Activated CD4-positive, alpha-beta T cell treated with anti-CD3 and anti-CD28 coated beads, Interleukin-2, amount 50 U/mL, for 4 hours (primary cell): ENCODE measurements at regions not wholly inside any gene's neighbourhood (a gene's known extent, or its start where the extent isn't known, plus 50 kb on each side); places are given as distances from the start of the nearest gene placed in this dataset.
"Not testable (repeated sequence)": the region's sequence is repeated elsewhere in the genome, so short reads cannot be mapped to it uniquely, and the experiment has no call there.

Experiments used
- DNase-seq, 2 experiments: peaks; one replicate each; pipeline ENCODE4 v3.0.0-alpha.2; 2020

DNA sequence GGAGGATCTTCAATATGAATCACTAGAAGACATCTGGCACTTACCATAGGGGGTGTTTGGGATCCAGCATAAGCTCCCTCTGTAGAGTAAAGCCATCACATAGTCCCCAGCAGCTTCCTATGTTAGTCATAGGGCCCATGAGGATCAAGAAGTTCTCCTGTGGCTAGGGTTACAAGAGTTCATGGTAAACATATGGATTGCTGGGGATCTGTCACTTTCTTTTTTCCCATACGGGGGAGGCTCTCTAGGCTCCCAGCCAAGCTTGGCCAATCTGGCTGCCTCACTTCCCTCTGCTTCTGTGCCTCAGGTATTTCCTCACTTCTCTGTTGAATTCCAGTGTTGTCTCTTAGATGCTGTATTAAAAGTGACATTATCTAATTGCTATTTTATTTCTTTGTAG lies 597.9 kb downstream of the PDCD6IP start:
- DNase-seq = no peak

DNA sequence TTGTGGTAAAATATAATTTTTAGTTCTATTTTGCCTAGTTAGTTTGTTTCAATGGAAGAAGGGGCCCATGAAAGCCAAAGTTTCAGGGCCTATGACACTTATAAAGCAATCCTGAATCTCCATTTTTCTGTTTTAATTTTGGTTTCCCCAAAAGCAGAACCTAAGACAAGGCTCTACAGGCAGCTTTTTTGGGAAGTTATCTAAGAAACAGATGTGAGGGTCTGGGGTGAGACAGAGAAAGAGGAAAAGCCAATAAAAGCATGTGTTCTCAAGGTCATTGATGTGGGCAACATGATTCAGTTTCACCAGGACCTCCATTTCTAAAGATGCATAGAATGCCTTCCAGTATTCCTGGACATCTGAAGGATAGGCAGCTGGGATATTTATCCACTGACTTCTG lies 598.5 kb downstream of the PDCD6IP start:
- DNase-seq = no peak

DNA sequence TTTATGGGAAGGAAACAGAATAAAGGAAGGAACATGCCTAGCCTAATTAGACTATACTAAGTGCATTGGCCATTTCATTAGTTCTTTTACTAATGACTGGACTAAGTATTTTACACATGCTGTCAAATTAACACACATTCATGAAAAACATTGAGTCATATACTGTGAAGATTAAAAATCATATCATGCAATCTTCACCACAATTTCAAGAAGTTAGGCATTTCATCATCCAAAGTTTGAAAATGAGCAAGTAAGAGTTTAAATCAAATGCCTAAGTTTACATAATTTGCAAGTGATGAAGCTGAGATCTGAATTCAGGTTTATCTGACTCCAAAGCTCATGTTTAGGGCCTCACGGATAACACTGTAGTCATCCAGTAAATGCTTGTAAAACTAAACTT lies 601.0 kb downstream of the PDCD6IP start:
- no peak for DNase-seq

DNA sequence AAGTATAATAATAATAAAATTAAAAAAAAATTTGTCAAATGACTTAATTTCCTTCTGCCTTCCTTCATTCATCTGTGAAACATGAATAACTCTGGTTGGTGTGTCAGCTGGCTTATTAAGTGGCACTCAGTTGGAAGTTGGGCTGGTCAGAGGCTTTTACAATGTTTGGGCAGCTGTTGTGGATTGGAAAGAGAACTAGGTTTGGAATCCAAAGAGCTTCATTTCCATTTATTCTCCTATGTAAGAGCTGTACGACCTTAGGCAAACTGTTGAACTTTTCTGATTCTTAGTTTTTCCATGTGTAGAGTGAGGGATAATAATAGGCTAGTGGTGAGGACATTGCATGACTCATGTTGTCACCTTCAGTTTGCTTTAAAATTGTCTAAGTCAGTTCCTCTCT lies 606.7 kb downstream of the PDCD6IP start:
- DNase-seq = no peak

DNA sequence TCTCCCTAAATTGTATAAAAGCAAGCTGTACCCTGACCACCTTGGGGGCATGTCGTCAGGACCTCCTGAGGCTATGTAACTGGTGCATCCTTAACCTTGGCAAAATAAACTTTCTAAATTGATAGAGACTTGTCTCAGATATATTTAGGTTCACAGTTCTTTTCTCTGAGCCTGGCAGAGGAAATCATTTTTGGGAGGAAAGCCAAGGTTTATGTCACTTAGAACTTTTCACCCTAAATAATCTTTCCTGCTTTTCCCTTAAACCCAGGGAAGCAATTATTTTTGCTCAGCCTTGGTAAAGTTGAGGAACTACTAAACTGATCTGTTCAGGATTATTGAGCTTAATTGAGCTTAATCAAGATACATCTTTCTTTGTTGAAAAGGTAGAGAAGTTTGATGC lies 608.9 kb downstream of the PDCD6IP start:
- no peak for DNase-seq

DNA sequence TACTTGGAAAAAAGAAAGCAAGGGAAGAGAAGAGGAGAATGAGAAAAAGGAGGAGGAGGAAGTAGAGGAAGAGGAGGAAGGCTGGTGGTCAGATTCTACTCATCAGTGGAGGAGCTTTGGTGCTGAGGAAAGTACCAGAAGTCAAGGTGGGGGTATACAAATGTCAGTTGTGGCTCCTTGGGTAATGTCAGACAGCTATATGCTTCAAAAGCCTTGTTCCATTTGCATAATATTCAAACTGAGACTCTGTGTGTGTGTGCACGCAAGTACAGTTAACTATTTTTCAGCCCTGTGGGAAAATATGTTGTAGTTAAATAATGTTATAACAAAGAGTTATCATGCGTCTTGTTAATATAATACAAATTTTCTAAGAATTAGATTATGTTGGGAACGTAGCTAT lies 609.7 kb downstream of the PDCD6IP start:
- no peak for DNase-seq

DNA sequence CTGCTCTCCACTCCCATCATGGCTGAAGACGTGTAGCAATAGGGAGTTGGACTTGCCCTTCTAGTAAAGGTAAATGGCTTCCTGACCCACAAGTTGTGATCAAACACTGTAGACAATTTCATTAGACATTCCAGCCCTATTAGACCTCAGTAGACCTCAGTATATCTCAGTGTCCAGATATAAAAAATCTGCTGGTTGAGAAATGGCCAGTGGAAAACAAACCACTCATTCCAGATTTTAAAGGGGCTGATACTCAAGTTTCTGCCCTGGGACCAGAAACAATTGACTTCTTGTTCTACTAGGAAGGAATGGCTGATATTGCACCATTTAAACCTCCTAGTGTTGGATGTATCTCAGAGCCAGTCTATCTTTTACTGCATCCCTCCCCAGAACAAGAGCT lies 613.2 kb downstream of the PDCD6IP start:
- DNase-seq = no peak

DNA sequence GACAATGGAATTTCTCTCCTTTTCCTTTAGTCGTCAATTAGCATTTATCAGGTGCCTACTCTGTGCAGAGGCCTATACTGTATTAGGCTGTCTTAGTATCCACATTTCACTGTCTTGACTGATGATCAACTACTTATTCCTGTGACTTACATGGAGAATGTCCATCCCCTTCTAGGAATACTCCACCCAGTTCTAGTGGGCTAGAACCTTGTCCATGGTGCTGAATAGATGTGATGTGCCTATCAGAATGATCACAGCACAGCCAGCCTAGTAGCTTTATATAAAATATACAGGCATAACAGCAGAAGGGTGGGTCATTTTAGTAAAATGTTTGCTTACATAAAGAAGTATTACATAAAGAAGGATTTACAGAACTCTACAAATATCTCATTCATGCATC lies 621.4 kb downstream of the PDCD6IP start:
- DNase-seq = no peak

DNA sequence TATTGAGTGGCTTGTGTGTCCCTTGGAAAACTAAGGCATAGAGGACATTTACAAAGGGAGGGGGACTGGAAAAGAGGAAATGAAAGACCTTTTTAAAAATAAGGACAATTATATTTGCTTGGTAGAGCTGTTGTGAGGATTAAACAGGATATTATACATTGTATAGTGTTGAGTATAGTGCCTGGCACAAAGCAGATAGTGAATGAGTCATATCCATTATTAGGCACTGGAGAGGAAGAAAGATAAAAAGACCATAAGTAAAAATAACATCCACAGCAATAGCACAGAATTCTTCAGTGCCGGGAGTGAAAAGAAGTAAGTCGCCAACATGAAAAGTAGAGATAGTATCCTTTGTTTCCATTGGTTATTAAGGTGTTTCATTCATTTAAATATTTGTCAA lies 623.3 kb downstream of the PDCD6IP start:
- DNase-seq = no peak

DNA sequence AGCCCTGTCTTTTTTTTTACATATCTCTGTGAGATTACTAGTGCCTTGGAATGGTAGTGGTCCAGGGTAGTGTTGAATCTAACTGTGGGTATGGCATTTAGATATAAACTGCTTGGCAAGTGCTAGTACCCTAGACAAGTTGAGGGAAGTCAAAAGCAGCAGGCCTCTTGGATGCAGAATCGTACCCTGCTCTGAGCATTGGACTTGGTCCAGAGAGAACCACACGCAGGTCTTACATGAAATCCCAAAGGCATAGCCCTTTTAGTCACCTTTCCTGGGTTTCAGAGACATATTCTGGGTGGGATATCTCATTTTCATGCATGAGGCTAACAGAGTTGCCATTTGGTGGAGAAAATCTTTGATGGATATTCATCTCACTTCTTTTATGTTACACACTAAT lies 641.4 kb downstream of the PDCD6IP start:
- DNase-seq = no peak

DNA sequence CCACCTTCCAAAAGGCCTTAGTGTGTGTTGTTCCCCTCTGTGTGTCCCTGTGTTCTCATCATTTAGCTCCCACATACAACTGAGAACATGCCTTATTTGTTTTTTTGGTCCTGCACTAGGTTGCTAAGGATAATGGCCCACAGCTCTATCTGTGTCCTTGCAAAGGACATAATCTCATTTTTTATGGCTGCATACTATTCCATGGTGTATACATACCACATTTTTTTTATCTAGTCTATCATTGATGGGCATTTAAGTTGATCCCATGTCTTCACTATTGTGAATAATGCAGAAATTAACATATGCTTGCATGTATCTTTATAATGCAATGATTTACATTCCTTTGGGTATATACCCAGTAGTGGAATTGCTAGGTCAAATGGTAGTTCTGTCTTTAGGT lies 645.7 kb downstream of the PDCD6IP start:
- no peak for DNase-seq

DNA sequence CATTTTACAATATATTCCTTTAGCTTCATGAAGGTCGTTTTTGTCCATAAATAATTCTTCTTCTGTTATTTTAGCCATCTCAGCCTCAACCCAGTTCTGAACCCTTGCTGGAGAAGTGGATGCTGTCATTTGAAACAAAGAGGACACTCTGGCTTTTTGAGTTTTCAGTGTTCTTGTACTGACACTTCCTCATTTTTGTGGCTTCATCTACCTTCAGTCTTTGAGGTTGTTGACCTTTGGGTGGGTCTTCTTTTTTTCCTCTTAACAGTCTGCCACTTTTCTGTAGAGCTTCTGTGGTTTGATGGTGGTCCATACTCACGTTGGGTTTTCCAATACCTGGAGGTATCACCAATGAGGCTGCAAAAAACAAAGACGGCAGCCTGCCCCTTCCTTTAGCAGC lies 650.9 kb downstream of the PDCD6IP start:
- DNase-seq = no peak

DNA sequence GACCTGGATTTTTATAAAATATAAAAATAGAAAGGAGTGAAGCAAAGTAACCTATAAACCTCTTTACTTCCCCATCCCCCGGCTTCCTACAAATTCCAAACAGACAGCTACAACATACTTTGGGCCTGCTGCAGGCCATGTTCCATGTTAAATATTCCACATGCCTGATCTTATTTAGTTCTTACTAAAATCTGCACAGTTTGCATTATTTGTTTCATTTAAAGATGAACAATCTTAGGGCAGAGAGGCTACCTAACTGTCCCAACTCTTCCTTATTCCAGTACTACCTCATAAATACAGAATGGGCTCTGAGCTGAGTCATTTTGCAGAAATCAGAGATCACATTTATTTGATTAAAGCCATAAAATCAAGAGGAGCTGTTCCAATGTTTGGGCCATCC lies 665.0 kb downstream of the PDCD6IP start:
- DNase-seq = no peak

DNA sequence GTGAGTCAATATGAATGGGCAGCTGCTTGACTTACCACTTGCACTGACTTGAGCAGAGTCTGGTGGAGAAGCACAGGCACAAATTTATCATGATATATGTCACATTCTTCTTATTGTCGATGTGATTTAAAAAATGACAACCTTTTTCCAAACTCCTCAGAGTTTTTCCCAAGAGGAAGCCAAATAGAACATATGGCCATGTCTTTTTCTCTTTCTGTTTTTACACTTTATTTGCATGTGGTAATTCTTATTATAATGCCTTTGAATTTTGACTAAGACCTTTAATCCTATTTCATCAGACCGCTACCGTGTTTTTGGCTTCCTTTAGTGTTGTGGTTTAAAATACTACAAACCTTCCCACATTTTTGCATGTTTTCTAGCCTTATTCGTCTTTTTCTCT lies 666.2 kb downstream of the PDCD6IP start:
- DNase-seq = no peak

DNA sequence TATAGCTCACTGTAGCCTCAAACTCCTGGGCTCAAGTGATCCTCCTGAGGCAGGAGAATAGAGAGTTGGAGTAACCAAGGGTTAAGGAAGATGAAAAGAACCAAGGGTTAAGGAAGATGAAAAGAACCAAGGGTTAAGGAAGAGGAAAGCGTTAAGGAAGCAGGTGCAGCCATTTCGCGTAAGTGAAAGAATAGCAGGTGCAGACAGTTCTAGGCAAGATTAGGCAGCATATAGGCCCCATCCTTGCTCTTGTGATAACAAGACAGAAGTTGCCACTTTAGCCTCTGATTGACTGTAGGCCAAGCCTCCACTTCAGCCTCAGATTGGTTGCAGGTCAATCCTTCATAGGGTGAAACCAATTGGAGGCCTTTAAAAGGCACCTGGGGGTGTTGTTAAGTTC lies 677.4 kb downstream of the PDCD6IP start:
- no peak for DNase-seq

DNA sequence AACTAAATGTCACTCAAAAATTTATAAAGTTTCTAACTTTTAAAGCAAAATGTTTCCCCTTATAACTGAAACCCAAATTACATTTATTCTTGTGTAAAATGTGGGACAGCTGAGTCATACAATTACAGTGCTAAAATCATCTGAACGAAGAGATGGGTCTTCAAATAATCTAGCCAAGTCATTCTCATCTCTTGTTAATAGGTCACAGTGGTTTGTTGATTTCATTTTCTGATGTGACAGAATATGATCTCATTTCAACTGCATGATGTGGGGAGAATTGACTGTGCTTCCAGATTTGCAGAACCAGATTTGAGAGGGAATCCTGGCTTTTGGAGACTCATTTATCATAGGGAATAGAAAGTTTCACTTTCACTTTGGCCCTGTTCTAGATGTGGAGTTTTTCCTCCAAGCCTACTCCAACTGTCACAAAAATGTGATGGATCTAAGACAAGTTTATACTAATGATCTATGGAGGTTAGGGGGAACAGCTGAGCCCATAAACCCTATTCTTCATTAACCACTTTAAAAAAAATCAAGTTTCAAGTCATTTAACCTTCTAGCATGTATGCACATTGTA lies 685.0 kb downstream of the PDCD6IP start:
- DNase-seq = no peak

DNA sequence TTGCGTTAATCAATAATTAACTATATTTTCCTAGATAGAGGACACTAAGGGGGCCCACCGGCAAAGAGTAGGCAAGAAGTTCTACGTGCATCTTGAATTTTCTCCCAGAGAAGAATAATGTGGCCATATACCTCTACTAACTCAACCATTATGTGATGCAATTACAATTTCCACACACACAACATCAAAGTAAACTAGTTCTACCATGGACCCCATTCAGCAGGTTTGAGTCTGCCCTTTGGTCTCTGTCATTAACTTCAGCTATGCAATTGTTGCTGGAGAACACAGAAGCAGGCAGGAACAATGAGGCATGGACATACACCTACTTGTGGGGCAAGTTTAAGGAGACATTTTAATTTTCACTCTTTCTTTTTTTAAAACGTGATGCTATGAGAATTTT lies 705.9 kb downstream of the PDCD6IP start:
- no peak for DNase-seq

DNA sequence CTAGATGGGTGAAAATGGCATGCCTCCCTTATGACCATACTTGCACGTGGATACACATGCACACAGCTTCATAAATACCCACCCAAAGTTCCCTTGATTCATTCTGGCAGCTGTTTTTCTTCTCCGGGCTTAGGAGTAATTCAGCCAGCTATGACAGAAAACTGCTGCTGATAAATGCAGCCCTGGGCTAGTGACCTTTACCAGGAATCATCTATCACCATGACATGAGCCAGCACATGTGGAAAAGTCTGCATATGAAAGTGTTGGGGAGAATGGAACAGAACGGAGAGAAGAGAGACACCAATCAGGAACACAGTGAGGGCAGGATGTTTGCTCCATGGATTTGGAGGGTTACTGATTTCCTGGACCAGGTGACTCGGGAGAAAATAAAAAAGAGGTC lies 706.3 kb downstream of the PDCD6IP start:
- no peak for DNase-seq

DNA sequence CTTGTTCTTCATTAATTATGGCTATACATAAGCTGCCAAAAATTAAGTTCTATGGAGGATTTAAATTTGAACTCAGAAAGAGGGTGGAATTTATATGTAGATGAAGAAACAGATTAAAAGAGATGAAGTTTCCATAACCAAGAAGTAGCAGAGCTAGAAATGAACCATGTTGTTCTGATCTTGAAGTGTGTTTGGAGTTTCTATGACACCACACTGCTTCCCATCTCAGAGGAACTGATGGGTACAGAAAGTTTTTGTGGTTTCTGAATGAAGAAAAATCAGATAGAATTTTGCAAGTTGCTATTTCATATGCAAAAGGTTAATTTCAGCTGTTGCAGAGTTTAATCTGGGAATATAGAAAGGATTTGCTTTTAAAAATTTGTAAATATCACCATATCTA lies 710.3 kb downstream of the PDCD6IP start:
- no peak for DNase-seq

DNA sequence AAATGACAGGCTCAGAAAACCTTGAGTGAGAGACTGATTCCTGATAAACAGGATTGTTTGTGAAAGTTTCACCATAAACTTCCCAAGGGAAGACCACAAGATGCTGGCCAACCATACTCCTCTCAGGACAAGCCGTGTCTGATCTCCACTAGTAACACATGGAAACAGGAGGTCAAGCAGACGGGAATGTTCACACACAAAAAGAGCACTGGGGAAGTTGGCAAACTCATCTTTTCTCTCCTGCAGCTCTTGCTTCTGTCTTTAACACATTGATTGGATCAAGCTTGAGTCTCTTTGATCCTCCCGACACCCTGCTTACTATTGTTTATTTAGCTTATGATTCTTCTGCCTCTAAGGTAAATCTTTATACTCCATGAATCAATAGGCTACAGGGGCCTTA lies 713.5 kb downstream of the PDCD6IP start:
- DNase-seq = no peak

DNA sequence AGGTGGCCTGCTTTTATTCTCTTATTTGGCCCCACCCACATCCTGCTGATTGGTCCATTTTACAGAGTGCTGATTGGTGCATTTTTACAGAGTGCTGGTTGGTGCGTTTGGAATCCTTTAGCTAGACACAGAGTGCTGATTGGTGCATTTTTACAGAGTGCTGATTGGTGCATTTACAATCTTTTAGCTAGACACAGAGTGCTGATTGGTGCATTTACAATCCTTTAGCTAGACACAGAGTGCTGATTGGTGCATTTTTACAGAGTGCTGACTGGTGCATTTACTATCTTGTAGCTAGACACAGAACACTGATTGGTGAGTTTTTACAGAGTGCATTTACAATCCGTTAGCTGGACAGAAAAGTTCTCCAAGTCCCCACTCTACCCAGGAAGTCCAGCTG lies 720.6 kb downstream of the PDCD6IP start:
- DNase-seq = not testable (repeated sequence)

DNA sequence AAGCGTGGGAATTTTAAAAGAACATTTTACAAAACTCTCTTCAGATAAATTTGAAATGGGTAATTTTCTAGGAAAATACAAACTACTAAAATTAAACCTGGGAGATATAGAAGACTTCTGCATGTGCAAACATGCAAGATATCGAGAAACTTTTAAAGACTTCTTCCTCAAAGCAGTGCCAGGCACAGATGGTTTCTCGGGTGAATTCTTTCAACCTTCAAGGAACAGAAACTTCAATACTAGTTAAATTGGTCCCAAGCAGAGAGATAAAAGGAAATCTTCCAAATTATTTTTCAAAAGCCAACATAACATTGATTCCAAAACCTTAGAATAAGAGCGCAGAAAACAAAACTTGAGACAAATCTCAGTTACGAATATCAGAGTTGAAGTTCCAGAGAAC lies 732.7 kb downstream of the PDCD6IP start:
- no peak for DNase-seq

DNA sequence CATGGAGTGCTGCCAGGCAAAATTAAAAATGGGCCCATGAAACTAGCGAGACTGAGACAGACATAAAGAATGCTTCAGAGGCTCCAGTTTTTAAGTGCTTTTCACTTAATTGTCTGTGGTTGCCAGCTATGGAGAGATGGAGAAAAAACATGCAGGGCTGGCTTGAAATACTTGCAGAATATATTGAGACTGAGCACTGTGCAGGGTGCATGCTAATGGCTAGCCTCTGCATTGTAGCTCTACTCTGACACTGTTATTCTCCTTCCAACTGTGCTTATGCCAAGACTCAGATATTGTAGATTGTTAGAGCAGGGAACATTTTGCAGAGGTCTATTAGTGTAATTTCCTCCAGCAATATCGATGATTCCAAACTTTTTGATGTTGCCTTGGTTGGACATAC lies 735.0 kb downstream of the PDCD6IP start:
- DNase-seq = no peak

DNA sequence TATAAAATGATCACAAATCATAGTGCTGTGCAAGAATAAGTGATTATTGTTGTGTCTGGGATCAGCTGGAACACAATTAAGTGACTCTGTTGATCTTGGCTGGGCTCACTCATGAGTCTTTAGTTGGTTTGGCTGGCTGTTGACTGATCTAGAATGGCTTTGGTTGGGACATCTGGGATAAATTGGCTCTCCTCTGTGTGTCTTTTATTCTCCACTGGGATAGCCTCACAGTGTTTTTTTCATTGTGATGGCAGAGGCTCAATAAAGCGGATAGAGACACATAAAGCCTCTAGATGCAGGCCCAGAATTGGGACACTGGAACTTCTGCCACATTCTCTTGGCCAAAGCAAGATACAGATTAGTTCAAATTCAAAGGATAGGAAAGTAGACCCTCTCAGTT lies 735.6 kb downstream of the PDCD6IP start:
- DNase-seq = no peak

DNA sequence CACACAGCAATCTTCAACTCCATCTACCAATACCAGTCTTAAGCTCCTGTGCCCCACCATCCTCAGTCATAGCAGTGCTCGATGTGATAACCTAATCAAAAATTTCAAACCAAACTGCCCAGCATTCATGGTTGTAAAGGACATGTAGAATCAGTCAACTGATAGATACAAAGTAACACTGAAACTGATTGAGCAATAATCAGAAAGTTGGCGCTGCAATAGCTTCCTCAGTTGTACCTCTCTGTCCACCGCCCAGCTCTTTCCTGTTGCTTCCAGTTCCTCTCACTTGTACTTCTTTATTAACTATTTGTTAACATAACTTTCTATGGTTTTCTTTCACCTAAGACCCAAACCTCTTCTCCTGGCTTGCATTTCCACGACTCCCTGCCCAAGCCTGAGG lies 745.7 kb downstream of the PDCD6IP start:
- DNase-seq = no peak

DNA sequence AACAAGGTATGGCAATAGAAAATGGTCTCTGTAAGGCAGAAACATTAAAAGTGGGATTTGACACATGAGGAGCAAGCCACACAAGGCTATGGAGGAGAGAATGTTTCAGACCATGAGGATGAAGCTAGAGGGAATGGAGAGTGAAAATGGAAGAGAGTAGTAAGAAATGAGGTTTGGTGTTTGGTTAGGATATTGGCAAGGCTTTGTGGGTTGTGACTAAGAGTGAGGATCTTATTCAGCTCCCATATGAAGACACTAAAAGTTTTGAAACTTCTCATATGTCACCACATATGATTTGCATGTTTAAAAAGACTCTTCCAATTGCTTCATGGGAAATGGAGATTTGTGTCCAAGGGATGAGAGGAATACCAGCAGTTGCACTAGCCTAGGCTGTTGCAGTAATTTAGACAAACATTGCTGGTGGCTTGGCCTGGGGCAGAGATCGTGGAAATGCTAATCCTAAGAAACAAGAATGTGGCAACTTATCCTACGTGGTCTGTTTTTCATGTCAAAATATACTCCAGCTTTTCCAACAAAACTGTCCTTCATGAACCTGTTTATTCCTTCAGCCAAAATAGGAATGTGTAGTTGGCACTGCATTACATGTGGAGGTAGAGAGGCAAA lies 749.0 kb downstream of the PDCD6IP start:
- no peak for DNase-seq
